NCI-H1436 treated with DMSO at 0.1 percent for 48 hours (cell line): ENCODE measurements at regions not wholly inside any gene's neighbourhood (a gene's known extent, or its start where the extent isn't known, plus 50 kb on each side); places are given as distances from the start of the nearest gene placed in this dataset.

Experiments
- DNase-seq: peaks from one replicate; lab custom pipeline; 2025; lab: John Stamatoyannopoulos, UW

GRCh38 chr6:165876588-165876987 is 213.5 kb upstream of the PDE10A start:
- DNase-seq: no peak

GRCh38 chr6:165875946-165876345 is 212.9 kb upstream of the PDE10A start:
- DNase-seq: no peak

DNA sequence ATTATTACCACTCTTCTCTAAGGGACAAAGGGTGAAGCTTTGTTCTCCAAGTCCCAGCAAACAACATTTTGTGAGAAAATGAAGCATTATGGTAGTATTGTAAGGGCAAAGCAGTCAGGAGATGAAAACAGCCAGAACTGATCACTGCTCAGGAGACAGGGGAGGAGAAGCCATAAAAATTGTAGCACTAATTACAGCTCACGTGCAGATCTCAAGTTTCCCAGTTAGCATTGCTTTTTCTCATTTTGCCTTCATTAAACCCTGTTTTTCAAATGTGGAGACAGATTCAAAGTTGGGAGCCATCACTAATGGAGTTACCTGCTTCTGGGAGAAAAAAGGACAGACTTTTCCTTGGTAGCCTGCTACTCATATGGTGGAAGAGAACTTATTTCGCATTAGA is 210.9 kb upstream of the PDE10A start:
- DNase-seq: no peak

GRCh38 chr6:165872811-165873210 is 209.8 kb upstream of the PDE10A start:
- no peak for DNase-seq

DNA sequence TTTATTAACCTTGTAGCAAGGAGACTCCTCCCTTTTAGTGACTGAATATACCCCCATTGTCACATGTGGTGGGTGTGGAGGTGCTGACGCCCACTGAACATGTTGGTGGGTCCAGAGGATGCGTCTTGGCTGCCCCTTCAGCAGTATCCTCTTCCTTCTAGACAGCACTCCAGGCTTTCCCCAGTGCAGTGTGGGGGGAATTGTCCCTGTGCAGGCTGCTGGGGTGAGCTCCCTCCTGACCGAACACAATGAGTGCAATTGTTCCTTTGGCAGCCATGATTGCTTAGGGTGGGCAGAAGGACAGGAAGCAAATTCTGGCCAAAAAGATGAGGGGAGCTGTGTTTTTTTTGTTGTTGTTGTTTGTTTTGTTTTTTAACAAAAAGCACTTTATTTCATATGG is 209.3 kb upstream of the PDE10A start:
- DNase-seq: no peak

DNA sequence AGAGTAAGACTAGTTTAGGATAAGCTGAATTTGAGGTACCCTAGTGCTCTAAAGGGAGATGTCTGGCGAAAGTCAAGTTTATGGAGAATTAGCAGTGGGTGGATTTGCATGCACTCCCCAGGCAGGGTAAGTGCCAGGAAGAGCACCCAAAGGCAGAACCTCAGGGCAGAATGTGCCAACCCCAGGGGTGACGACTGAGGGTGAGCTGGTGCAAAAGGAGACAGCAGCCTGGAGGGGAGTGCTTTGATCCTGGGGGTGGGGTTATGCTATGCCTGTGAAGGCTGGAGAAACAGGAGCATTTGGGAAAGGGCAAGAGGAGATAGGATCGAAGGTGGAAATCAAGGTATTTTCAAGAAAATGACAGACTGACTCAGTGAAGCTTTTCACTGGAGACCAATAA is 208.5 kb upstream of the PDE10A start:
- DNase-seq: no peak

DNA sequence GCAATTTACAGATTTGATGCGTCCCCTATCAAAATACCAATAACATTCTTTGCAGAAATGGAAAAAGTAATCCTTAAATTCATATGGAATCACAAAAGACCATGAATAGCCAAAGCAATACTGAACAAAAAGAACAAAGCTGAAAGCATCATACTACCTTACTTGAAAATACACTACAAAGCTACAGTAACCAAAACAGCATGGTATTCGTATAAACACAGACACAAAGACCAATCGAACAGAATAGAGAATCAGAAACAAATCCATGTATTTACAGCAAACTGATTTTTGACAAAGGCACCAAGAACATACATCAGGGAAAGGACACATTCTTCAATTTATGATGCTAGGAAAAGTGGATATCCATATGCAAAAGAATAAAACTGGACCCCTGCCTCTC is 206.5 kb upstream of the PDE10A start:
- DNase-seq: no peak

DNA sequence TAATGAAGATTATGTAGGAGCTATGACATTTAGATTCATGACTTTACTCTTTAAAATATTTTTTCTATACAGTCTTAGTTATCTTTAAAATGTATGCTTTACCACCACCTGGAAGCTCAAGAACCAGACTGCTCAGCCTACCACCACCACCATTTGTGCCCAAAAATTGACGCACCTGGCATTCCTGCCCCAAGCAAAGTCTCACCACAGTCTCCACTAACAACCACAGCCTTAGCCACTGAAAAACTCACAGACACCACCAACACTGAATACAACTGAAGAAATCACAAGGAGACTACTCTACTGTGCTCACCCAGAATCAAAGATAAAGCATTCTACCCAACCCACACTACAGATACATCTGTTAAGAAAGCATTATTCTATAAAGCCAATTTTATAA is 201.9 kb upstream of the PDE10A start:
- DNase-seq: no peak

DNA sequence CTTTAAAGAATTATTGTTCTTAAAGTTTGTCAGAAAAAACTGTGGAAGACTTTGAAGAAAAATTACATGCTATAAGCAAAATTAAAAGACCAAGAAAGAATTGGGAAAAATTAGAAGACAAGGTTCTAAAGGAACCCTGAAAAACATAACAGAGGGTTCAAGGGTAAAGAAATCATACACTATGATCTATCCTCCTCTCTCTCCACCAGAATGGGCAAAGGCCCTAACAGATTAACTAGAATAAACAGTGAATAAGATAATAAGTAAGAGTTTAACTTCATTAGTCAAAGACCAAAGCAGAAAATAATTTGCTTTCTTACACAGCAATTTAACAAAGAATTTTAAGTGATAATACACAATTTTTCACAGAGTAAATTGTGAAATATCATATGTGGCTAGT is 201.2 kb upstream of the PDE10A start:
- no peak for DNase-seq

- DNase-seq: no peak
Measured at GRCh38 chr6:165863801-165864200, 200.8 kb upstream of the PDE10A start.

- DNase-seq: no peak
Measured at GRCh38 chr6:165862813-165863212, 199.8 kb upstream of the PDE10A start.

- no peak for DNase-seq
Measured at GRCh38 chr6:165861226-165861625, 198.2 kb upstream of the PDE10A start.

DNA sequence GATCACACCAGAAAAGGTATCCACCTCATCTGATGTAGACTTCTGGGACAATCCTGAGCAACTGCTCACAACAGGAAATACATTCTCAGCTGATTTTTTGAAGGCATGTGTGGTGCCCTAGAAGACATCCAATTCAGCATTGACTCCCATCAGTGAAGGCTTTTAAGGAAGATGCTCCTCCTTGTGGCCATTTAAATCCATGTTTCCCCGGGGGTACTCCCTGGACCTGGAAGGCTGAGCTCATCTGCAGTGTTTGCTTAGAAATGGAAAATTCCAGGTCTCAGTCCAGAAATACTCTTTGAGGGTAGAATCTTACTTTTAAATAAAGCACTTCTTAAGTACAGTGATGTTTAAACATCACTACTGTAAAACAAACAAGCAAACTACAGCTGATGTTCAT is 195.5 kb upstream of the PDE10A start:
- no peak for DNase-seq

- no peak for DNase-seq
Measured at GRCh38 chr6:165855856-165856255, 192.8 kb upstream of the PDE10A start.

GRCh38 chr6:165854863-165855593 is 192.0 kb upstream of the PDE10A start:
- no peak for DNase-seq

DNA sequence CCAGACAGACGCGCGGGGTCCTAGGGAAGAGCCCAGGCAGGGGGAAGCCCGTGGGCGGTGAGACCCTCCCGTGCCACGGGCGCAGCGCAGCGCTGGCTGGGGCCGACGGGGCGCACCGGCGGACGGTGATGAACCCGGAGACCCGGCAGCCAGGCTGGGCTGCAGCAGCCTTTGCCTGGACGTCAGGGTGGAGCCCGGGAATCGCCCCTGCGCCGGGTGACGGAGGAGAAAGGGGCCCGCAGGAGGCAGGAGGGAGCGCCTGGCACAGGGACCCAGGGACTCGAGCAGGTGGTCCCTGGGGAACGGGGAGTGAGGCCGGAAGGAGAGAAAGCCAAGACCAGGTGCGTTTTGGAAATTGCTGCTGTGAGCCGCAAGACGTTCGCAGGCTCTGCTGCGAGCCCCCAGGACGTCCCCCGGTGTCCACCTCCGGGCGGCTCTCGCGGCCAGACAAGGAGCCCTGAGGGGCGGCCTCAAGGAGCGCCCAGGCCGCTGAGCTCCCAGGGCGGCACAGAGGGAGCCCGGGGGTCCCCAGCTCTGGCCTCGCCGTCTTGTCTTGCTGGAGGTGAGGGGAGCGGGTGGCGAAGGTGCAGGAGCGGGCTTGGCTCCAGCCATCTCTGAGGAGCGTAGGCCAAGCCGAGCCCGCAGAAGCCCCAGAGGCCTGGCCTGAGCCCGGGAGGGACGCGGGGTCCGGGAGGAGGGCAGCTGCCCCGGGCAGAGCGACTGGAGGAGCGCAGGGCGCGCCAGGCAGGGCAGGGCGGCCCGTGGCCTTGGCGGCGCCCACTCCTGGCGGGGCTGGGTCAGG is 191.2 kb upstream of the PDE10A start:
- DNase-seq: no peak

- no peak for DNase-seq
Measured at GRCh38 chr6:165852676-165853075, 189.6 kb upstream of the PDE10A start.

DNA sequence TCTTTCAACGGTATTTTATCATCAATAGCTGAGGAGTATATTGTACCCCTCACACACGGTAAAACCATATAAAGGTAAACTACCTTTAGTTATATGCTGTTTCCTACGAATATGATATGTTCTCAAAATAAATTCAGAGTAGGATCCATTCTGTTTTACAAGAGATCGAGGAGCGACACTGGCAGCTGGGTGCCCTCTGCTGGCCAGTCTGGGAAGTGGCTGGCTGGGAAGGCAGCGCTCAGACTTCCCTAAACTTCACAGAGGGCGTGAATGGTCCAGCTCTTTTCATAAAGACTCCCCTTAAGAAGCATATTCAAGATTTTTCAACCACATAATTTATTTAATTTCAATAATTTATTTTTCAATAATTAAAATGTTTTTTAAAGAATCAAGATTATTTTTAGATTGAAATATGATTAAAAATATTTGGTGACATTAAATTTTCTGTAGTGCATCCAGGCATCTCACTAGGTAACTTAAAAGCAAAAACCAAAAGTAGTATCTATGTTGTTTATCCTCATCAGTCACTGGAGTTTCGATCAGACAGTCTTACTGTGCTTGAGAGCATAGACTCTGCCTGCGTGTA is 187.5 kb upstream of the PDE10A start:
- no peak for DNase-seq

GRCh38 chr6:165849534-165850430 is 186.7 kb upstream of the PDE10A start:
- DNase-seq: no peak

DNA sequence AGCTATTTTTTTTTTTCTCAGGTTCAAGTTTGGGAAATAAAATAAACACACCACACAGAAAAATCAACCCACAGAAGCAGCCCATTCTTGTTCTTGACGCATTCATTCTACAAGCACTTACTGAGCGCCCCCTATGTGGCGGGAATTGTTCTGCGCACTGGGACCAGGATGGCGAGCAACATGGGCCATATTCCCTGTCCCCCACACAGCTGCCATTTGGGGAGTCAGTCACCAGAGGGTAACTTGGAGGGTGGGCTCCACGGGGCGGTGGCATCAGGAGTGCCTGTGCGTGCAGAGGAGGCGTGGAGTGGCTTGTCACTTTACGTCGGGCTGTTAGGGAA is 185.0 kb upstream of the PDE10A start:
- no peak for DNase-seq

GRCh38 chr6:165847407-165848085 is 184.5 kb upstream of the PDE10A start:
- DNase-seq: no peak
